DND-41 (cell line): ENCODE measurements at regions not wholly inside any gene's neighbourhood (a gene's known extent, or its start where the extent isn't known, plus 50 kb on each side); places are given as distances from the start of the nearest gene placed in this dataset.

Experiments
- ATAC-seq: fragments of 200-7000 bp; cut with Tn5 transposase; 3 replicates; pipeline ENCODE4 v1.9.1; 2021; ENCODE audit warnings: low read depth; ENCODE audit not compliant: insufficient read depth
- DNase-seq: peaks from one replicate; pipeline ENCODE4 v3.0.0-alpha.2; 2020
- H2AFZ ChIP-seq: 2 replicates; pipeline ENCODE4 v1.6.0; 2012; ENCODE audit warnings: low read depth, low read length
- H3K27ac ChIP-seq: 2 replicates; pipeline ENCODE4 v1.5.1; 2012; ENCODE audit warnings: low read length, inconsistent platforms
- H3K27me3 ChIP-seq: fragments of 200-600 bp; sonication (generic); 2 replicates; pipeline ENCODE4 v1.6.0; 2012; ENCODE audit warnings: low read length, mild to moderate bottlenecking, inconsistent platforms; ENCODE audit not compliant: insufficient read depth, poor library complexity
- H3K36me3 ChIP-seq: 2 replicates; pipeline ENCODE4 v1.5.1; 2012; ENCODE audit warnings: low read length, inconsistent platforms; ENCODE audit not compliant: insufficient read depth
- H3K4me1 ChIP-seq: 2 replicates; pipeline ENCODE4 v1.5.1; 2012; ENCODE audit warnings: mild to moderate bottlenecking, low read length; ENCODE audit not compliant: insufficient read depth
- H3K4me2 ChIP-seq: 2 replicates; pipeline ENCODE4 v1.6.0; 2012; ENCODE audit warnings: mild to moderate bottlenecking, moderate library complexity, low read length, inconsistent platforms; ENCODE audit not compliant: insufficient read depth
- H3K4me3 ChIP-seq, 2 experiments: fragments of 200-600 bp in 1 of 2; shearing (Covaris generic) in 1 of 2; 2 replicates each; pipeline ENCODE4 v1.5.1; 2012 to 2016; ENCODE audit warnings: inconsistent platforms in 2 of 2, low read length in 2 of 2, mild to moderate bottlenecking in 2 of 2, low read depth in 1 of 2, moderate library complexity in 1 of 2
- H3K79me2 ChIP-seq: 2 replicates; pipeline ENCODE4 v1.6.0; 2012; ENCODE audit warnings: low read length, inconsistent platforms; ENCODE audit not compliant: insufficient read depth
- H3K9ac ChIP-seq: 2 replicates; pipeline ENCODE4 v1.6.0; 2012; ENCODE audit warnings: low read depth, mild to moderate bottlenecking, inconsistent platforms, low read length, moderate library complexity
- H3K9me3 ChIP-seq: 2 replicates; pipeline ENCODE4 v1.5.1; 2012; ENCODE audit warnings: low read length, moderate library complexity, mild to moderate bottlenecking, inconsistent platforms; ENCODE audit not compliant: insufficient read depth, severe bottlenecking
- H4K20me1 ChIP-seq: 2 replicates; pipeline ENCODE4 v1.6.0; 2012; ENCODE audit warnings: low read length; ENCODE audit not compliant: insufficient read depth
- EZH2 ChIP-seq: IDR thresholded peaks from 3 replicates; pipeline ENCODE4 v1.6.1; 2012; ENCODE audit warnings: borderline replicate concordance, low read depth, mild to moderate bottlenecking, moderate library complexity, low read length, inconsistent platforms; ENCODE audit not compliant: severe bottlenecking
- TF ChIP-seq, protein P1 (sequence below): IDR thresholded peaks from 2 replicates; pipeline ENCODE4 v1.5.1; 2012; ENCODE audit warnings: borderline replicate concordance, low read length, moderate library complexity, mild to moderate bottlenecking; ENCODE audit not compliant: poor library complexity, severe bottlenecking; ENCODE audit errors: extremely low read depth

DNA sequence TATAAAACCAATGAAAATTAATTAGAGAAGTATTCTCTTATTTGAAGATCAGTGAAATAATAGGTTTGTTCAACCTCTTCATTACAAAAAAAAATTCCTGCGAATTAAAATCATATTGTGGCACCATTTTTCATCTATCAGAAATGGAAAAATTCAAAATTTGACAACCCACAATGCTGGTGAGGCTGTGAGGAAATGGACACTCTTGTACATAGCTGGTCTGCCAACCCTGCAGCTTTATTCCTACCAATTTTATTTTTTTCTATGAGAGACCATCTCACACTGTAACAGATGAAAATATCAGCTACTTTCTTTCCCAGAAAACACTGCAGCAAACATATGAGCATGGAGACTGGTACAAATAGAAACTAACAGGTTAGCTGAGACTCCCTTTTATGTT is 208.8 kb upstream of the SEMA3E start:
- no peak overlapping the region for H2AFZ ChIP-seq
- no peak for ATAC-seq
- no peaks in the 10 kb centered on the region for H3K4me1 ChIP-seq
- H3K27me3 ChIP-seq: no peaks in the 10 kb centered on the region
- no peak for TF ChIP-seq EZH2
- TF ChIP-seq, protein P1, sequence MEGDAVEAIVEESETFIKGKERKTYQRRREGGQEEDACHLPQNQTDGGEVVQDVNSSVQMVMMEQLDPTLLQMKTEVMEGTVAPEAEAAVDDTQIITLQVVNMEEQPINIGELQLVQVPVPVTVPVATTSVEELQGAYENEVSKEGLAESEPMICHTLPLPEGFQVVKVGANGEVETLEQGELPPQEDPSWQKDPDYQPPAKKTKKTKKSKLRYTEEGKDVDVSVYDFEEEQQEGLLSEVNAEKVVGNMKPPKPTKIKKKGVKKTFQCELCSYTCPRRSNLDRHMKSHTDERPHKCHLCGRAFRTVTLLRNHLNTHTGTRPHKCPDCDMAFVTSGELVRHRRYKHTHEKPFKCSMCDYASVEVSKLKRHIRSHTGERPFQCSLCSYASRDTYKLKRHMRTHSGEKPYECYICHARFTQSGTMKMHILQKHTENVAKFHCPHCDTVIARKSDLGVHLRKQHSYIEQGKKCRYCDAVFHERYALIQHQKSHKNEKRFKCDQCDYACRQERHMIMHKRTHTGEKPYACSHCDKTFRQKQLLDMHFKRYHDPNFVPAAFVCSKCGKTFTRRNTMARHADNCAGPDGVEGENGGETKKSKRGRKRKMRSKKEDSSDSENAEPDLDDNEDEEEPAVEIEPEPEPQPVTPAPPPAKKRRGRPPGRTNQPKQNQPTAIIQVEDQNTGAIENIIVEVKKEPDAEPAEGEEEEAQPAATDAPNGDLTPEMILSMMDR: no peak
- no peak overlapping the region for H3K4me2 ChIP-seq
- no peak overlapping the region for H3K27ac ChIP-seq
- no peaks in the 10 kb centered on the region for H3K36me3 ChIP-seq
- no peaks in the 10 kb centered on the region for H4K20me1 ChIP-seq
- H3K4me3 ChIP-seq: no peak overlapping the region
- no peak overlapping the region for H3K9ac ChIP-seq
- H3K79me2 ChIP-seq: no peaks in the 10 kb centered on the region
- no peaks in the 10 kb centered on the region for H3K9me3 ChIP-seq
- DNase-seq: no peak

DNA sequence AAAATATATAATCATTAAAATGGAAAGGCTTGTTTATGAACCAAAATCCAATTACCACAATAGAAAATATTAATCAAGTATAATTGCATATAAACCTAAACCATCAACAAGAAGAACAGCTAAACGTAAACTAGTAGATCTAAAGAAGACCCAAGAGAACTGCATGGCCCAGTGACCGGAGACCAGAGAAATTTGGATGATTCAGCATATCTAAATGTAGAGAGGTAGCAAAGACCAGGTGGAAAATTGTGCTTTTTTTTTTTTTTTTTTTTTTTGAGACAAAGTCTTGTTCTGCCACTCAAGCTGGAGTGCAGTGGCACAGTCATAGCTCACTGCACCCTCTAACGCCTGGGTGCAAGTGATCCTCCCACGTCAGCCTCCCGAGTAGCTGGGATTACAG is 207.2 kb upstream of the SEMA3E start:
- Histone ChIP-seq H3K27me3 (no peaks in the 10 kb centered on the region), H3K79me2 (no peaks in the 10 kb centered on the region), H3K9me3 (no peaks in the 10 kb centered on the region), H3K36me3 (no peaks in the 10 kb centered on the region), H4K20me1 (no peaks in the 10 kb centered on the region), H3K4me2 (no peak overlapping the region), H3K27ac (no peak overlapping the region), H2AFZ (no peak overlapping the region), H3K4me3 (no peak overlapping the region), H3K9ac (no peak overlapping the region), H3K4me1 (no peaks in the 10 kb centered on the region)
- TF ChIP-seq, protein P1: no peak
- TF ChIP-seq EZH2: no peak
- no peak for ATAC-seq
- DNase-seq: no peak

DNA sequence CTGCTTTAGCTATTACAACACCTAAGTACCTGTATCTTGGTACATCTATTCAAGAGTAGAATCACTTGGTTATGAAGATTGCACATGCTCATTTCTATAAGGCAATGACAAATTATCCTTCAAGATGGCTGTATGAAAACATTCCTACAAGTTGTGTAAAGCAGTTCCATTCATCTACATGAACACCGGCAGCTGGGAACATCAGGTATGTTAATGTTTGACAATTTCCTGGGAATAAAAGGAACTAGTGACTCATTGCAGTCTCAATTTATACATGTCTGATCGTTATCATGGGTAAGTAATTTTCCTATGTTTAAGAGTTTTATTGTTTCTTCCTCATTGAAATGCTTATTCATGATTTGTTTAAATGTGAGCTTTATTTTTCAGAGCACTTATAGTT is 203.2 kb upstream of the SEMA3E start:
- H2AFZ ChIP-seq: no peak overlapping the region
- H3K4me2 ChIP-seq: no peak overlapping the region
- DNase-seq (no peak), ATAC-seq (no peak)
- H3K27me3 ChIP-seq: no peaks in the 10 kb centered on the region
- H3K9me3 ChIP-seq: no peaks in the 10 kb centered on the region
- no peak overlapping the region for H3K9ac ChIP-seq
- no peak overlapping the region for H3K27ac ChIP-seq
- no peaks in the 10 kb centered on the region for H3K79me2 ChIP-seq
- H4K20me1 ChIP-seq: no peaks in the 10 kb centered on the region
- no peaks in the 10 kb centered on the region for H3K36me3 ChIP-seq
- no peaks in the 10 kb centered on the region for H3K4me1 ChIP-seq
- no peak for TF ChIP-seq EZH2
- TF ChIP-seq, protein P1: no peak
- H3K4me3 ChIP-seq: no peak overlapping the region

DNA sequence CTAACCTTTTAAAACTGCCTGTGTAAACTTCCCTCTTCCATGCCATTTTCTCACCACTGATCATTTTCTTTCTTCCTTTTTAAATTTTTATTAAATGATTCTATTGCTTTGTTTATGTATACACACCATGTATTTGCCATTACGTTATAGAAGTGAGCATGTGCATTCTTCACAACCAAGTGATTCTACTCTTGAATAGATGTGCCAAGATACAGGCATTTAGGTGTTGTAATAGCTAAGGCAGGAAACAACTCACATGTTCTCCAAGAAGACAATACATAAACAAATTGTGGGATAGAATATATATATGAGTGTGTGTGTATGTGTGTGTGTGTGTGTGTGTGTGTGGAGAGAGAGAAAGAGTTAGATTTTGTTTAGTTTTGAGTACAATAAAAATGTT is 202.6 kb upstream of the SEMA3E start:
- DNase-seq (no peak), ATAC-seq (no peak)
- Histone ChIP-seq H3K9ac (no peak overlapping the region), H3K9me3 (no peaks in the 10 kb centered on the region), H3K27ac (no peak overlapping the region), H3K79me2 (no peaks in the 10 kb centered on the region), H3K4me2 (no peak overlapping the region), H3K36me3 (no peaks in the 10 kb centered on the region), H2AFZ (no peak overlapping the region), H4K20me1 (no peaks in the 10 kb centered on the region), H3K4me1 (no peaks in the 10 kb centered on the region), H3K4me3 (no peak overlapping the region), H3K27me3 (no peaks in the 10 kb centered on the region)
- TF ChIP-seq, protein P1: no peak
- TF ChIP-seq EZH2: no peak
